ENCODE measurements at regions not wholly inside any gene's neighbourhood (a gene's known extent, or its start where the extent isn't known, plus 50 kb on each side); places are given as distances from the start of the nearest gene placed in this dataset.
"Not testable (repeated sequence)": the region's sequence is repeated elsewhere in the genome, so short reads cannot be mapped to it uniquely, and the experiment has no call there.

- peaks cover 0 to 17% of the 10 kb centered on the region in 2 donors for H3K9me3 ChIP-seq (ENCODE audit: control insufficient read depth in 2 of 2, insufficient read depth in 1 of 2, low read depth in 1 of 2, low read length in 1 of 2)
- H3K4me3 ChIP-seq (ENCODE audit: low read depth in 1 of 3, low read length in 3 of 3) = no peak overlapping the region
- H3K36me3 ChIP-seq (ENCODE audit: control insufficient read depth in 3 of 3, insufficient read depth in 2 of 3, low read depth in 1 of 3, low read length in 3 of 3) = no peaks in the 10 kb centered on the region
- no peaks in the 10 kb centered on the region for H3K4me1 ChIP-seq (ENCODE audit: control insufficient read depth in 3 of 3, insufficient read depth in 2 of 3, low read depth in 1 of 3, low read length in 2 of 3)
- 58 to 72% (median 64%) methylated on average over 2 of the region's 2 CpGs for WGBS, 3 donors
- FAIRE-seq = no peak
- H3K27me3 ChIP-seq (ENCODE audit: control insufficient read depth in 3 of 3, insufficient read depth in 3 of 3, low read length in 3 of 3) = no peaks in the 10 kb centered on the region
- no peak for DNase-seq
- H3K27ac ChIP-seq (ENCODE audit: low read depth in 1 of 3, low read length in 2 of 3) = no peak overlapping the region
These were observed 682.6 kb downstream of the JRKL start for GRCh38 chr11:97072420-97072819.

- FAIRE-seq; H3K4me1 ChIP-seq (ENCODE audit: control insufficient read depth in 3 of 3, insufficient read depth in 2 of 3, low read depth in 1 of 3, low read length in 2 of 3); H3K4me3 ChIP-seq (ENCODE audit: low read depth in 1 of 3, low read length in 3 of 3); H3K27ac ChIP-seq (ENCODE audit: low read depth in 1 of 3, low read length in 2 of 3); H3K36me3 ChIP-seq (ENCODE audit: control insufficient read depth in 3 of 3, insufficient read depth in 2 of 3, low read depth in 1 of 3, low read length in 3 of 3); H3K27me3 ChIP-seq (ENCODE audit: control insufficient read depth in 3 of 3, insufficient read depth in 3 of 3, low read length in 3 of 3); DNase-seq: not testable (repeated sequence)
- peaks cover 0 to 17% of the 10 kb centered on the region in 2 donors for H3K9me3 ChIP-seq (ENCODE audit: control insufficient read depth in 2 of 2, insufficient read depth in 1 of 2, low read depth in 1 of 2, low read length in 1 of 2)
- WGBS, 3 donors = 87 to 95% (median 92%) methylated on average over 12 to 18 of the region's 19 CpGs
These were observed 686.9 kb downstream of the JRKL start for GRCh38 chr11:97076666-97077065.

DNA sequence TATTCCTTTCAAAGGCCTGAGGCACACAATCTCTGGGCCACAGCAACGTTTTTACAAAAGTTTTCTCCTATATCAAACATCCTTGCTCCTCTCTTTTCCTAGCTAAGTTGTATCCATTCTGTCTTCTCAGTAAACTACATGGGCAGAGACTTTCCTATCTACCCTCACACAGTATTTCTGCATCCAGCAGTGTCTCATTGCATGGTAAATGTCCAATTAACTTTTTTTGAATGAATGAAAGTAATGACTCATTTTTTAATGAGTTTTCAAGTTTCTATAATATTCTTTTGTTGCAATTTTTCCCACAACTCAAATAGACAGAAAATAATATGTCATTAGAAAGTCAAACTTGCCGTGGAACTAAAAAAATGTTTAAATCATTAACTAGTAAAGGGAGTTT is 688.6 kb downstream of the JRKL start:
- no peak for DNase-seq
- Histone ChIP-seq H3K4me3 (ENCODE audit: low read depth in 1 of 3, low read length in 3 of 3) (no peak overlapping the region), H3K27ac (ENCODE audit: low read depth in 1 of 3, low read length in 2 of 3) (no peak overlapping the region), H3K36me3 (ENCODE audit: control insufficient read depth in 3 of 3, insufficient read depth in 2 of 3, low read depth in 1 of 3, low read length in 3 of 3) (no peaks in the 10 kb centered on the region), H3K27me3 (ENCODE audit: control insufficient read depth in 3 of 3, insufficient read depth in 3 of 3, low read length in 3 of 3) (no peaks in the 10 kb centered on the region), H3K4me1 (ENCODE audit: control insufficient read depth in 3 of 3, insufficient read depth in 2 of 3, low read depth in 1 of 3, low read length in 2 of 3) (no peaks in the 10 kb centered on the region), H3K9me3 (ENCODE audit: control insufficient read depth in 2 of 2, insufficient read depth in 1 of 2, low read depth in 1 of 2, low read length in 1 of 2) (peaks cover 0 to 12% of the 10 kb centered on the region in 2 donors)
- WGBS, 3 donors = 31 to 52% (median 34%) methylated on average over 2 of the region's 2 CpGs
- FAIRE-seq = no peak

- no peak overlapping the region for H3K27ac ChIP-seq (ENCODE audit: low read depth in 1 of 3, low read length in 2 of 3)
- FAIRE-seq = no peak
- no peak overlapping the region for H3K4me3 ChIP-seq (ENCODE audit: low read depth in 1 of 3, low read length in 3 of 3)
- no peaks in the 10 kb centered on the region for H3K4me1 ChIP-seq (ENCODE audit: control insufficient read depth in 3 of 3, insufficient read depth in 2 of 3, low read depth in 1 of 3, low read length in 2 of 3)
- no peak for DNase-seq
- H3K27me3 ChIP-seq (ENCODE audit: control insufficient read depth in 3 of 3, insufficient read depth in 3 of 3, low read length in 3 of 3) = no peaks in the 10 kb centered on the region
- H3K9me3 ChIP-seq (ENCODE audit: control insufficient read depth in 2 of 2, insufficient read depth in 1 of 2, low read depth in 1 of 2, low read length in 1 of 2) = peaks cover 0 to 4% of the 10 kb centered on the region in 2 donors
- no peaks in the 10 kb centered on the region for H3K36me3 ChIP-seq (ENCODE audit: control insufficient read depth in 3 of 3, insufficient read depth in 2 of 3, low read depth in 1 of 3, low read length in 3 of 3)
These were observed 689.4 kb downstream of the JRKL start for GRCh38 chr11:97079244-97079643.

- no peak for FAIRE-seq
These were observed 697.6 kb downstream of the JRKL start for GRCh38 chr11:97087419-97087818.

DNA sequence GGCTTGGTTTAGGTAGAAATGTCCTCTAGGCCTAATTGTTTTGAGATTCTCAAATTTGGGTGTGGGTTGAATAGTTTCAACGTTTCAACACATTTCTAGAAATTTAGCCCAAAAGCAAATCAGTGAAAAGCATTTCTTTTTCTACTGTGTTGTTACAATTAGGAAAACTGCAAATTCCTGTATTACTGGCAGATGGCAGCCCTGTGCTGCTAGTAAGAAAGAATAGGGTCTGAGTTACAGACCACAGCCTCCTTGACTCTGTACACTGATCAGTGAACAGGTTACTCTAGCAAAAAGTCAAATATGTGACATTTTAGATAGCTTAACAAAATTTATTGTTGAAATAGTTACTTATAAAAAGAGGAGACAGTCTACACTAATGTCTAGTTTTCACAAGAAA is 703.0 kb downstream of the JRKL start:
- Histone ChIP-seq H3K9me3 (ENCODE audit: control insufficient read depth in 2 of 2, insufficient read depth in 1 of 2, low read depth in 1 of 2, low read length in 1 of 2) (no peaks in the 10 kb centered on the region), H3K4me1 (ENCODE audit: control insufficient read depth in 3 of 3, insufficient read depth in 2 of 3, low read depth in 1 of 3, low read length in 2 of 3) (no peaks in the 10 kb centered on the region), H3K4me3 (ENCODE audit: low read depth in 1 of 3, low read length in 3 of 3) (no peak overlapping the region), H3K27ac (ENCODE audit: low read depth in 1 of 3, low read length in 2 of 3) (no peak overlapping the region), H3K36me3 (ENCODE audit: control insufficient read depth in 3 of 3, insufficient read depth in 2 of 3, low read depth in 1 of 3, low read length in 3 of 3) (no peaks in the 10 kb centered on the region), H3K27me3 (ENCODE audit: control insufficient read depth in 3 of 3, insufficient read depth in 3 of 3, low read length in 3 of 3) (no peaks in the 10 kb centered on the region)
- DNase-seq = no peak
- WGBS, 3 donors = 59 to 77% (median 61%) methylated on average over 1 of the region's 1 CpG
- FAIRE-seq = no peak

More at GRCh38 chr11:97087419-97087818, 697.6 kb downstream of the JRKL start:
- H3K4me1 ChIP-seq (ENCODE audit: control insufficient read depth in 3 of 3, insufficient read depth in 2 of 3, low read depth in 1 of 3, low read length in 2 of 3) = no peaks in the 10 kb centered on the region
- WGBS, 3 donors = 58 to 72% (median 63%) methylated on average over 2 of the region's 2 CpGs
- no peak overlapping the region for H3K27ac ChIP-seq (ENCODE audit: low read depth in 1 of 3, low read length in 2 of 3)
- no peaks in the 10 kb centered on the region for H3K27me3 ChIP-seq (ENCODE audit: control insufficient read depth in 3 of 3, insufficient read depth in 3 of 3, low read length in 3 of 3)
- H3K4me3 ChIP-seq (ENCODE audit: low read depth in 1 of 3, low read length in 3 of 3) = no peak overlapping the region
- no peak for DNase-seq
- no peaks in the 10 kb centered on the region for H3K9me3 ChIP-seq (ENCODE audit: control insufficient read depth in 2 of 2, insufficient read depth in 1 of 2, low read depth in 1 of 2, low read length in 1 of 2)
- no peaks in the 10 kb centered on the region for H3K36me3 ChIP-seq (ENCODE audit: control insufficient read depth in 3 of 3, insufficient read depth in 2 of 3, low read depth in 1 of 3, low read length in 3 of 3)

DNA sequence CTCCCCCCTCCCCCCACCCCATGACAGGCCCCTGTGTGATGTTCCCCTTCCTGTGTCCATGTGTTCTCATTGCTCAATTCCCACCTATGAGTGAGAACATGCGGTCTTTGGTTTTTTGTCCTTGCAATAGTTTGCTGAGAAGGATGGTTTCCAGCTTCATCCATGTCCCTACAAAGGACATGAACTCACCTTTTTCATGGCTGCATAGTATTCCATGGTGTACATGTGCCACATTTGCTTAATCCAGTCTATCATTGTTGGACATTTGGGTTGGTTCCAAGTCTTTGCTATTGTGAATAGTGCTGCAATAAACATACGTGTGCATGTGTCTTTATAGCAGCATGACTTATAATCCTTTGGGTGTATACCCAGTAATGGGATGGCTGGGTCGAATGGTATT is 712.4 kb downstream of the JRKL start:
- not testable (repeated sequence) for H3K27ac ChIP-seq (ENCODE audit: low read depth in 1 of 3, low read length in 2 of 3); H3K27me3 ChIP-seq (ENCODE audit: control insufficient read depth in 3 of 3, insufficient read depth in 3 of 3, low read length in 3 of 3); H3K36me3 ChIP-seq (ENCODE audit: control insufficient read depth in 3 of 3, insufficient read depth in 2 of 3, low read depth in 1 of 3, low read length in 3 of 3); H3K9me3 ChIP-seq (ENCODE audit: control insufficient read depth in 2 of 2, insufficient read depth in 1 of 2, low read depth in 1 of 2, low read length in 1 of 2); H3K4me3 ChIP-seq (ENCODE audit: low read depth in 1 of 3, low read length in 3 of 3); FAIRE-seq; DNase-seq; H3K4me1 ChIP-seq (ENCODE audit: control insufficient read depth in 3 of 3, insufficient read depth in 2 of 3, low read depth in 1 of 3, low read length in 2 of 3)
- 88 to 93% (median 90%) methylated on average over 2 of the region's 3 CpGs for WGBS, 3 donors

GRCh38 chr11:97107604-97108003 is 717.8 kb downstream of the JRKL start:
- H3K4me3 ChIP-seq (ENCODE audit: low read depth in 1 of 3, low read length in 3 of 3) = no peak overlapping the region
- no peak for FAIRE-seq

GRCh38 chr11:97109078-97109477 is 719.3 kb downstream of the JRKL start:
- Histone ChIP-seq H3K4me1 (ENCODE audit: control insufficient read depth in 3 of 3, insufficient read depth in 2 of 3, low read depth in 1 of 3, low read length in 2 of 3) (no peaks in the 10 kb centered on the region), H3K36me3 (ENCODE audit: control insufficient read depth in 3 of 3, insufficient read depth in 2 of 3, low read depth in 1 of 3, low read length in 3 of 3) (no peaks in the 10 kb centered on the region), H3K27ac (ENCODE audit: low read depth in 1 of 3, low read length in 2 of 3) (no peak overlapping the region), H3K9me3 (ENCODE audit: control insufficient read depth in 2 of 2, insufficient read depth in 1 of 2, low read depth in 1 of 2, low read length in 1 of 2) (no peaks in the 10 kb centered on the region), H3K4me3 (ENCODE audit: low read depth in 1 of 3, low read length in 3 of 3) (no peak overlapping the region), H3K27me3 (ENCODE audit: control insufficient read depth in 3 of 3, insufficient read depth in 3 of 3, low read length in 3 of 3) (no peaks in the 10 kb centered on the region)
- 68 to 82% (median 78%) methylated on average over 1 of the region's 1 CpG for WGBS, 3 donors
- DNase-seq (no peak), FAIRE-seq (no peak)

More at GRCh38 chr11:97107604-97108003, 717.8 kb downstream of the JRKL start:
- Histone ChIP-seq H3K4me1 (ENCODE audit: control insufficient read depth in 3 of 3, insufficient read depth in 2 of 3, low read depth in 1 of 3, low read length in 2 of 3) (no peaks in the 10 kb centered on the region), H3K27ac (ENCODE audit: low read depth in 1 of 3, low read length in 2 of 3) (no peak overlapping the region), H3K9me3 (ENCODE audit: control insufficient read depth in 2 of 2, insufficient read depth in 1 of 2, low read depth in 1 of 2, low read length in 1 of 2) (no peaks in the 10 kb centered on the region), H3K27me3 (ENCODE audit: control insufficient read depth in 3 of 3, insufficient read depth in 3 of 3, low read length in 3 of 3) (no peaks in the 10 kb centered on the region), H3K36me3 (ENCODE audit: control insufficient read depth in 3 of 3, insufficient read depth in 2 of 3, low read depth in 1 of 3, low read length in 3 of 3) (no peaks in the 10 kb centered on the region)
- DNase-seq = no peak
